BJ (cell line): ENCODE measurements at regions not wholly inside any gene's neighbourhood (a gene's known extent, or its start where the extent isn't known, plus 50 kb on each side); places are given as distances from the start of the nearest gene placed in this dataset.
"Not testable (repeated sequence)": the region's sequence is repeated elsewhere in the genome, so short reads cannot be mapped to it uniquely, and the experiment has no call there.

Source experiments
- CTCF ChIA-PET: fragments of 350-600 bp; formaldehyde crosslinking; extraction: SDS; loops from one replicate; lab custom pipeline; 2021; ENCODE audit warnings: antibody characterized with exemption, inconsistent platforms; lab: Yijun Ruan, JAX
- POLR2A ChIA-PET: fragments of 300-600 bp; sonication (Branson Sonifier 250); formaldehyde crosslinking; extraction: SDS; loops from one replicate; lab custom pipeline; 2021; ENCODE audit warnings: antibody characterized with exemption; lab: Charles Lee
- DNase-seq: peaks from one replicate; pipeline ENCODE4 v3.0.0-alpha.2; 2011; ENCODE audit warnings: low read depth
- H3K27me3 ChIP-seq: 2 replicates; pipeline ENCODE4 v1.6.0; 2011; ENCODE audit warnings: low read length; ENCODE audit not compliant: control insufficient read depth, insufficient read depth
- H3K36me3 ChIP-seq: 2 replicates; pipeline ENCODE4 v1.5.1; 2011; ENCODE audit warnings: low read length; ENCODE audit not compliant: control insufficient read depth, insufficient read depth
- H3K4me3 ChIP-seq: 2 replicates; pipeline ENCODE4 v1.5.1; 2011; ENCODE audit warnings: low read depth, mild to moderate bottlenecking, control low read depth, low read length
- TF ChIP-seq, protein P1 (sequence below): IDR thresholded peaks from 2 replicates; pipeline ENCODE4 v1.5.1; 2011; ENCODE audit warnings: low read depth, mild to moderate bottlenecking, control low read depth, inconsistent platforms, low read length, moderate library complexity; ENCODE audit not compliant: insufficient read depth

DNA sequence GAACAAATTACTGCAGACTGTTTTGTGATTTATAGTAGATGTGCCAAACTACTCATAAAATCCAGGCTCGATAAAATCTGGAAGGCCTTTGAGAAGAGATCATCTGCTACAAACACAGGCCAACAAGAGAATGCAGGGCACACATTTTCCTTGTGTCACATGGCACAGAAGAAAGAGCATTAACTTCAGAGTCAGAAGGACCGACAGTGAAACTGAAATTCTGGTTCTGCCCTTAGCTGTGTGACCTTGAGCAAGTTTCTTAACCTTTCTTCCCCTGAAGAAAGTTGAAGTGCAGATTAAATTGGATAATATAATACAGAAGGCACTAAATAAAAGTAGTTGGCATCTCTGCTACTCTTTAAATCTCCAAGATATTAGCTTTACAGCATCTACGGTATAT, 338.4 kb upstream of the IRAK1BP1 start:
- Histone ChIP-seq H3K27me3 (no peaks in the 10 kb centered on the region), H3K4me3 (no peak overlapping the region), H3K36me3 (no peaks in the 10 kb centered on the region)
- TF ChIP-seq, protein P1, sequence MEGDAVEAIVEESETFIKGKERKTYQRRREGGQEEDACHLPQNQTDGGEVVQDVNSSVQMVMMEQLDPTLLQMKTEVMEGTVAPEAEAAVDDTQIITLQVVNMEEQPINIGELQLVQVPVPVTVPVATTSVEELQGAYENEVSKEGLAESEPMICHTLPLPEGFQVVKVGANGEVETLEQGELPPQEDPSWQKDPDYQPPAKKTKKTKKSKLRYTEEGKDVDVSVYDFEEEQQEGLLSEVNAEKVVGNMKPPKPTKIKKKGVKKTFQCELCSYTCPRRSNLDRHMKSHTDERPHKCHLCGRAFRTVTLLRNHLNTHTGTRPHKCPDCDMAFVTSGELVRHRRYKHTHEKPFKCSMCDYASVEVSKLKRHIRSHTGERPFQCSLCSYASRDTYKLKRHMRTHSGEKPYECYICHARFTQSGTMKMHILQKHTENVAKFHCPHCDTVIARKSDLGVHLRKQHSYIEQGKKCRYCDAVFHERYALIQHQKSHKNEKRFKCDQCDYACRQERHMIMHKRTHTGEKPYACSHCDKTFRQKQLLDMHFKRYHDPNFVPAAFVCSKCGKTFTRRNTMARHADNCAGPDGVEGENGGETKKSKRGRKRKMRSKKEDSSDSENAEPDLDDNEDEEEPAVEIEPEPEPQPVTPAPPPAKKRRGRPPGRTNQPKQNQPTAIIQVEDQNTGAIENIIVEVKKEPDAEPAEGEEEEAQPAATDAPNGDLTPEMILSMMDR, result no peak
- POLR2A ChIA-PET, result no interaction called here
- CTCF ChIA-PET, result no interaction called here
- no peak for DNase-seq

GRCh38 chr6:78530208-78530607, 337.1 kb upstream of the IRAK1BP1 start:
- H3K36me3 ChIP-seq, result no peaks in the 10 kb centered on the region
- POLR2A ChIA-PET, result no interaction called here
- TF ChIP-seq, protein P1, result no peak
- DNase-seq, result no peak
- no peak overlapping the region for H3K4me3 ChIP-seq
- CTCF ChIA-PET, result interaction anchor here (0.6 to 1.2 kb wide), 2 partner anchors 11 to 12 kb away, joined by 3 read pairs; no protein-coding TSS in a partner anchor
- H3K27me3 ChIP-seq, result no peaks in the 10 kb centered on the region

DNA sequence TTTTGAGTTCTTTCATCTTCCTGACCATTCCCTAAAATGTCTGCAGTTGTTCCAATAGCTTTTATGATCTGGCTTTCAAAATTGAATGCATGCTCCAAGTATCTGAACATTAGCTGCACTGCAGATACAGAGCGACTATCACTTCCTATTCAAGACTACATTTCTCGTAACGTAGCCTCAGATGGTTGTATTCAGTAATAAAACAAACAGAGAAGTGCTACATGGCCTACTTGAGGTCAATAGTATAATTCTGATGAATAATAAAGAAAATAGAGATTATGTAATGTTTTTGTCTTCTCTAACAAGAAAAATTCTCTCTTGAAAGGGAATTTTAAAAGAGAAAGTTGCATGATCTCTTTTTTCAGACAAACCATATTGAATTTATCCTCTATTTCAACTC, 333.9 kb upstream of the IRAK1BP1 start:
- no peaks in the 10 kb centered on the region for H3K27me3 ChIP-seq
- no peak for DNase-seq
- ChIA-PET POLR2A (no interaction called here), CTCF (interaction anchor here (0.6 kb wide), 1 partner anchor 17 kb away, joined by 3 read pairs; no protein-coding TSS in a partner anchor)
- no peaks in the 10 kb centered on the region for H3K36me3 ChIP-seq
- TF ChIP-seq, protein P1, result no peak
- H3K4me3 ChIP-seq, result no peak overlapping the region

DNA sequence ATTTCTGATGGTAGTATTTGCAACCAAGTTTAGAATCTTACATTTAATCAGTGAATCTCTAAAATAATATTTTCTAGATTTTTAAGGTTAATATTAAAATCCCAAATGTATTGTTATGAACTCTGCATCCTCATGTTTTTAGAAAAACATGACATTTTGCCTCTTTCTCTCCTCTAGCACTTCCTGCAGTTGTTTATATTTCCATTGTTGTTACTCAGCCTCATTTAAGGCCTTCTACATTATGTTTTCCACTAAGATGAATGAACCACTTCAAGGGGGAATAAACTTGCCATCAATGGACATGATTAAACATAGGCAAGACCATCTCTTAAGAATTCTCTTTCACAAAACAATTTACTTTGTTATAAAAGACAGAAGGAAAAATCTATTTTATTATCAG, 333.5 kb upstream of the IRAK1BP1 start:
- DNase-seq, result no peak
- ChIA-PET CTCF (no interaction called here), POLR2A (no interaction called here)
- TF ChIP-seq, protein P1, result no peak
- no peaks in the 10 kb centered on the region for H3K27me3 ChIP-seq
- H3K36me3 ChIP-seq, result no peaks in the 10 kb centered on the region
- no peak overlapping the region for H3K4me3 ChIP-seq

DNA sequence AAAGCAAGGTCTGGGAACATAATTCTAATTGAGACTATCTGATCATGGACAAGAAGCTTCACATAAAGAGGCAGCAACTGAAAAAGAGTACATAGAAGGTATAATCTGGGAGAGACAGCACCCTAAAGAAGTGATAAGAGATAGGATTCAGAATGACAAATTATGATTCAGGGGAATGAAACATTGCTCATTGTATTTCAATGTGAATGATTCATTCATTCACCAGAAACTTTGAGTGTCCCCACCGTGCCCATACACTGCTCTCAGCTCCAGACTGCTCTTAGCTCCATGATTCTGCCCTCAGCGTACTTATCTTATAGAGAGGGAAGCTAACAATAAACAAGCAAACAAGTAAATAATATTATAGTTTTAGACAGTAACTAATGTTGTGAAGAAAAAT, 329.3 kb upstream of the IRAK1BP1 start:
- no peak overlapping the region for H3K4me3 ChIP-seq
- H3K27me3 ChIP-seq, result no peaks in the 10 kb centered on the region
- no peak for DNase-seq
- POLR2A ChIA-PET, result no interaction called here
- CTCF ChIA-PET, result interaction anchor here (0.5 kb wide), 1 partner anchor 154 kb away, joined by 3 read pairs; no protein-coding TSS in a partner anchor
- TF ChIP-seq, protein P1, result no peak
- H3K36me3 ChIP-seq, result no peaks in the 10 kb centered on the region

GRCh38 chr6:78547636-78548035, 319.7 kb upstream of the IRAK1BP1 start:
- DNase-seq, H3K27me3 ChIP-seq, POLR2A ChIA-PET, H3K36me3 ChIP-seq, H3K4me3 ChIP-seq, CTCF ChIA-PET: not testable (repeated sequence)
